ENCODE measurements at regions not wholly inside any gene's neighbourhood (a gene's known extent, or its start where the extent isn't known, plus 50 kb on each side); places are given as distances from the start of the nearest gene placed in this dataset.

DNA sequence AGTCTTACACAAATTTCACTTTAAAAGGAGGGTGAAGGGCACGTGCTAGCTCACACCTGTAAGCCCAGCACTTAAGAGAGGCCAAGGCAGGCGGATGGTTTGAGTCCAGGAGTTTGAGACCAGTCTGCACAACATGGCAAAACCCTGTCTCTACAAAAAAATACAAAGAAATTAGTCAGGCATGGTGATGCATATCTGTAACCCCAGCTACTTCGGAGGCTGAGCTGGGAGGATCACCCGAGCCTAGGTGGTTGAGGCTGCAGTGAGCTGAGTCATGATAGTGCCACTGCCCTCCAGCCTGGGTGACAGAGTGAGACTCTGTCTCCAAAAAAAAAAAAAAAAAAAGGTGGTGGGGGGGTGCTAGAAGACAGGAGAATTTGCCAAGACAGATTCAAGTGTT lies 237.3 kb upstream of the KLF14 start:
- no peak for DNase-seq

DNA sequence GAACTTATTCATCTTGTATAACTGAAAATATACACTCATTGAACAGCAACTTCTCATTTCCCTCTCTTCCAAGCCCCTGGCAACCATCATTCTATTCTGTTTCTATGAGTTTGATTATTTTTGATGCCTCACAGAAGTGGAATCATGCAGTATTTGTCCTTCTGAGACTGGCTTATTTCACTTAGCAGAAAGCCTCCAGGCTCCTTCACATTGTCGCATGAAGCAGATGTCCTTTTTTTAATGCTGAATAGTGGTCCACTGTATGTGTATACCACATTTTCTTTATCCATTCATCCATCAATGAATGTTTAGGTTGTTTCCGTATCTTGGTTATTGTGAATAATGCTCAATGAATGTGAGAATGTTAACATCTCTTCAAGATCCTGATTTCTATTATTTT lies 238.2 kb upstream of the KLF14 start:
- no peak for DNase-seq

DNA sequence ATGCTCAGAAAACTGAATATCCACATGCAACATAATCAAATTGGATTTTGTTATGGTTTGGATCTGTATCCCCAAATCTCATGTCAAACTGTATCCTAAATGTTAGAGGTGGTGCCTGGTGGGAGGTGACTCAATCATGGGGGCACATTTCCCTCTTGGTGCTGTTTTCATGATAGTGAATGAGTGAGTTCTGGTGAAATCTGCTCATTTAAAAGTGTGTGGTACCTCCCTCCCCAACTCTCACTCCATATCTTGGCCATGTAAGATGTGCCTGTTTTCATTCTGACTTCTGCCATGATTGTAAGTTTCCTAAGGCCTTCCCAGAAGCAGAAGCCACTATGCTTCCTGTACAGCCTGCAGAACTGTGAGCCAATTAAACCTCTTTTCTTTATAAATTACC lies 239.6 kb upstream of the KLF14 start:
- DNase-seq, result no peak

DNA sequence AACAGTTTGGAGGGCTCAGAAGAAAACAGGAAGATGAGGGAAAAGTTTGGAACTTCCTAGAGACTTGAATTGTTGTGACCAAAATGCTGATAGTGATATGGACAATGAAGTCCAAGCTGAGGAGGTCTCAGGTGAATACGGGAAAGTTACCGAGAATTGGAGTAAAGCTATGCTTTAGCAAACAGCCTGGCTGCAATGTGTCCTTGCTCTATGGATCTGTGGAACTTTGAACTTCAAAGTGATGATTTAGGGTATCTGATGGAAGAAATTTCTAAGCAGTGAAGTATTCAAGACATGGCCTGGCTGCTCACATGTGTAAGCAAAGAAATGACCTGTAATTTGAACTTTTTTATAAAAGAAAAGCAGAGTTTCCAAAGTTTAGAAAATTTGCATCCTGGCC lies 240.2 kb upstream of the KLF14 start:
- DNase-seq, result no peak

DNA sequence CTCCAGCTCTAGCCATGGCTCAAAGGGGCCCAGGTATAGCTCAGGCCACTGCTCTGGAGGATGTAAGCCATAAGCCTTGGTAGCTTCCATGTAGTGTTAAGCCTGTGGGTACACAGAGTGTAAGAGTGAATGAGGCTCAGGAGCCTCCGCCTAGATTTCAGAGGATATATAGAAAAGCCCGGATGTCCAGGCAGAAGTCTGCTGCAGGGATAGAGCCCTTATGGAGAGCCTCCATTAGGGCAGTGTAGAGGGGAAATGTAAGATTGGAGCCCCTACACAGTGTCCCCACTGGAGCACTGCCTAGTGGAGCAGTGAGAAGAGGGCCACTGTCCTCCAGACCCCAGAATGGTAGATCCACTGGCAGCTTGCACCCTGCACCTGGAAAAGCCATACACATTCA lies 240.8 kb upstream of the KLF14 start:
- no peak for DNase-seq

DNA sequence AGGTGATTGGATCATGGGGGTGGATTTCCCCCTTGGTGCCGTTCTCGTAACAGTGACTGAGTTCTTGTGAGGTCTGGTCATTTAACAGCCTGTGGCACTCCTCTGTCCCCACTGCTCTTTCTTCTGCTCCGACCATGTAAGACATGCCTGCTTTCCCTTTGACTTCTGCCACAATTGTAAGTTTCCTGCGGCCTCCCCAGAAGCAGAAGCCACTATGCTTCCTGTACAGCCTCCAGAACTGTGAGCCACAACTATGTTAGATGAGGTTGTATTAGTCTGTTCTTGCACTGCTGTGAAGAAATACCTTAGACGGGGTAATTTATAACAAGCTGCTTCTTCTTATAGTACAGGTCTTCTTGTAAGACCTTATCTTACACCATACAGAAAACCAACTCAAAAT lies 241.7 kb upstream of the KLF14 start:
- no peak for DNase-seq

DNA sequence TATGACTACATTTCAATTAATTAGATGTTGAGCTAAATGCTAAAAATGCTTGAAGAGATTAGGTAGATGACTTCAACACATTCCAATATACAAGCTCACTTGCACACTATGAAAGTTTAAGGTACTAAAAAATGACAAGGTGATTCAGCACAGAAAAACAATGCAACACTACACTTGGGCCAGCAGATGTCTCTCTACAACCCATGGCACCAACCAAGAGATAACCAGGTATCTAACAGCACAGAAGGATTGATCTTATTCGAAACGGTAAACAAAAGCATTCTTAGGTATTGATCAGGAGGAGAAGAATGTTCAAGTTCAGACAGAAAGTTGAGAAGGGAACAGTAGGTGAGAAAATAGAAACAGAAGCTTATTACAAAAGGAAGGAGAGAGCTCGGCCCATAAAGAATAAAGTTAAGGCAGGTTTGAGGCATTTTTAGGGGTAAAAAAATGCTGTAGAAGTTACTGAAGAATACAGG lies 248.2 kb upstream of the KLF14 start:
- DNase-seq, result peak; percentile 46

DNA sequence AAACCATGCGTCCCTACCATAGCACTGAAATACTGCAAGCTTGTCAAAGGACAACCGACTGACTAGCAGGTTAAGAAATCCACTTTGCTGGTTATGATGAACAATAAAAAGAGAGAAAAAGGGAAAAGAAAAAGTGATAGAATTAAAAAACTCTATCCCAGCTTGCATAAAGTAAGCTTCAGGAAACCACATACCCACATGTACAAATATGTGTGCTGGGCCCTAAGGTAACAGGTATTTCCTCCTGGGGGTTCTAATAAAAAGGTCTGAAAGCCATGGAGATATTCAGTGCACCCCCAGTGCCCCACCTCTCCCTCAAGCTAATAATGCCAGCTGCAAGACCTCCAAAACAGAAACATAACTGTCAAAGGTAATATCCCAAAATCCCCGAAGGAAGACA lies 248.6 kb upstream of the KLF14 start:
- no peak for DNase-seq

DNA sequence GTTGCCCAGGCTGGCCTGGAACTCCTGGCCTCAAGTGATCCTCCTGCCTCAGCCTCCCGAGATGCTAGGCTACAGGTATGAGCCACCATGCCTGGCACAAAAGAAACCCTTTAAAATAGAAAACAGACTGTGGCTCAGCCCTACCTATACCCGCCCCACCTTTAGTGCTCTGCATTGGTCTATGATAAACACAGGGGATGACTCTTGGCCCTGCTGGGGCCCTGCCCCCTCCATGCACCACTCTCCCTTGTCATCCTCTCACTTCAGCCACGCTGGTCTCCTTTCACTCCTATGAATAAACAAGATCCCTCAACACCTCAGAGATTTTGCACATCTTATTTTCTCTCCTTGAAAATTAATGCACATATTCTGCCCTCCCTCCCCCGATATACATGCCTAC lies 251.4 kb upstream of the KLF14 start:
- DNase-seq, result no peak

DNA sequence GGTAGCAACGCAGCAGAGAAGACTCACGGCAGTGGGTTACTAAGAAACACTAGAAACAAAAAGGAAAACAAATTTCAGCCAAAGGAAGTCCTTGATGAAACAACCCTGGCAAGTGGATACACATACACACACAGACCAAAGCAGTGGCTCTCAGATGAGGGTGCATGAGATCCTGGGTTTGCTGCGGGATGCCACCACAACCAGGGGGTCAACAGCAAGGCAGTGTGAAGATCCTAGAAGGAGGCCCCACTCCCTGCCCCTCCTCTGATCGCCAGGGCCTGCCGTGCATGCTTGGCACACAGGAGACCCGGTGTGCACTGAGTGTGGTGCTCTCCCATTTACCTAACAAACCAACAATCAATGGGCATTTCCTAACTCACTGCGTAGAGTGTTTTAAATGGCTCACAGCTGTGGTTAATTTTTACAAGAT lies 252.3 kb upstream of the KLF14 start:
- no peak for DNase-seq

DNA sequence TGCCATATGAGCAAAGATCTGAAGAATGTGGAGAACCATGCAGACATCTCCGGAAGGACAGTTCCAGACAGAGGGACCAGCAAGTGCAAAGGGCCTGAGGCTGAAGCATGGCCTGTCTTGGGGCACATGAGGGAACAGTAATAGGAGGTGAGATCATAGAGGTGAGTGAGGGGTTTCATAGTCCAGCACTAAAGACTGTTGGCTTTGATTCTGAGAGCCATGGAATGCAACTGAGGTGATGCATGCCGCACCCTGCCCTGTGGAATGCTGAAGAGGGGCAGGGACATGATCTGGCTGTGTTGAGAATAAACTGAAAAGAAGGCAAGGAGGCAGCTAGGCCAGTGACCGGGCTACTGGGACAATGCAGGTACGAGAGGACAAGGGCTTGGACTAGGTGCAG lies 253.1 kb upstream of the KLF14 start:
- DNase-seq, result peak; percentile 11

DNA sequence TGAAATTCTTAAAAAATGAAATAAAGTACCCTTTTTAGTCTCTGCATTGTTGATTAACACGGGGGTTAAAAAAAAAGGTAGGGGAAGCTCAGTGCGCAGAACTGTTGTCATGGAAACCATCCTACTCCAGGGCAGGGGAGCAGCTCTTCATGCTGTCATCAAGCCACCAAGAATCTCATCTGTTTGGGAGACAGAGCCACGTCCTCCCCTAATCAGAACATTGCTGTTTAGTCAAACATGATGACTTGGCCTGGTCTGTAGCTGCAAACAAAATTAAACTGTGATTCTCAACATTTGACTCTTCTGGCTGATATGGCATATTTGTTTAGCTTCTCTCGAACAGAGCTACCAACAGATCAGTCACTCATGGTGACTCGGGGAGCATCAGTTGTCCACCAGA lies 254.4 kb upstream of the KLF14 start:
- DNase-seq, result peak; percentile 6

DNA sequence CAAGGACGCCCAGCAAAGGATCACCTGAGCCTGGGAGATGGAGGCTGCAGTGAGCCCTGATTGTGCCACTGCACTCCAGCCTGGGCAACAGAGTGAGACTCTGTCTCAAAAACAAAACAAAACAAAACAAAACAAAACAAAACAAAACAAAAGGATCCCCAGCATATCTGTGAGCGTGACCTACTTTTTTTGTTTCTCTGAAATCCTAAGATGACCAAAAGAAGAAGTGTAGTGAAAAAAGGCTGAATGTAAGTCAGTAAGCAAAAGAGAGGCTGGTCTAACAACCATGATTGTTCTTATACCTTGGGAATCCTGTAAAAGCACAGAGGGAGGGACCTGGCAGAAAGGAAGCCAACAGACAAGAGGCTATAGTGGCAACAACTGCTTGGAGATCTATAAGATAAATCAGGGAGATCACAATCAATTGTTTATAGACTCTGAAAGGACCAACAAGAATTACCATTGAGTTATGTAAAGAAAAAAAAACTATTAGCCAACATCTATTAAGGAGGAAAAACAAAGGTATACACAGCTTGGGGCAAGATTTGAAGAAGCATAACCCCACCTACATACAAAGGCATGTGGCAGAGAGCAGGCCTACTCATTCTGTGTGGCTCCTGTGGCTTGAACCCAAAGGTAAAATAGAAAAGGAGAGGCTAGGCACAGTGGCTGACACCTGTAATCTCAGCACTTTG lies 255.2 kb upstream of the KLF14 start:
- no peak for DNase-seq

DNA sequence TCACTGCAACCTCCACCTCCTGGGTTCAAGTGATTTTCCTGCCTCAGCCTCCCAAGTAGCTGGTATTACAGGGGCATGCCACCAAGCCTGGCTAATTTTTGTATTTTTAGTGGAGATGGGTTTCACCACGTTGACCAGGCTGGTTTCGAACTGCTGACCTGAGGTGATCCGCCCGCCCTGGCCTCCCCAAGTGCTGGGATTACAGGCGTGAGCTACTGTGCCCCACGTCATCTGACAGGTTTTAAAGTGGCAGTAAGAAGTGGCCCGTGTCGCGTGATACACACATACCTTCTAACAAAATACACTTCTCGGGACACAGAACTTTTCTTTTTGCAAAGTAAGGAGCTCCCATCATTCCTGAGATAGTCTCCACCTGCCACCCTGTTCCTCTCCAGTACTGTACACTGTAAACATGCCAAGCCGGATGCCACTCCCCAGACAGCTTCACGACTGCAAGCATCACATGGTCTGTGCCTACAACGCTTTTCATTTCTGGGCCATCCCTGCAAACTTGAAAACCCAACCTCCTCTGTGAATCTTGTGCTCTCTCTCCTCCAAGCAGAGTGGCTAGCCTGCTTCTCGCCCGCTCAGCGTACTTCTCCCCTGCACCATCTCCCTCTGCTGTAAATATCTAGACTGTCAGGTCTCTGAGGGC lies 256.3 kb upstream of the KLF14 start:
- DNase-seq, result no peak

DNA sequence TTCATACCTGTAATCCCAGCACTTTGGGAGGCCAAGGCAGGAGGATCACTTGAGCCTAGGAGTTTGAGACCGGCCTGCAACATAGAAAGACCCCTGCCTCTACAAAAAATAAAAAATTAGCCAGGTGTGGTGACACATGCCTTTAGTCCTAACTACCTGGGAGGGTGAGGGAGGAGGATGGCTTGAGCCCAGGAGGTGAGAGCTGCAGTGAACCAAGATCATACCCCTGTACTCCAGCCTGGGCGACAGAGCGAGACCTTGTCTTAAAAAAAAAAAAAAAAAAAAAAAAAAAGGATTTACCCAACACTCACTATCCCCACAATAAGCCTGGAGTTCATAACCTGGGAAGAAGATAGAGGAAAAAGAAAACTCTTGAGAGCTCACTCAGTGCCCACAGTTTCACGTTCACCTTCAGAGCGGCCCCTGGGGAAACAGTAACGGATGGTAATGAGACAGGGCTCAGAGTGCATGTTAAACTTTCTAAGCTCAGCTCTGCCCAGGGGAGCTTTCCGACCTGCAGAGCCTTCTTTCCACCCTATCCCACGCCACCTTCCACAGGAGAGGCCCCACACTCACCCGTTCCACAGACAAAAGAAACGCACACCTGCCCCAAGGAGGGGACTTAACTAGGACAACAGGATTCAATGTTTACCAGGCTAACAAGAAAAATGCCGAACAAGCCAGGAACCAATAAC lies 259.8 kb upstream of the KLF14 start:
- no peak for DNase-seq

DNA sequence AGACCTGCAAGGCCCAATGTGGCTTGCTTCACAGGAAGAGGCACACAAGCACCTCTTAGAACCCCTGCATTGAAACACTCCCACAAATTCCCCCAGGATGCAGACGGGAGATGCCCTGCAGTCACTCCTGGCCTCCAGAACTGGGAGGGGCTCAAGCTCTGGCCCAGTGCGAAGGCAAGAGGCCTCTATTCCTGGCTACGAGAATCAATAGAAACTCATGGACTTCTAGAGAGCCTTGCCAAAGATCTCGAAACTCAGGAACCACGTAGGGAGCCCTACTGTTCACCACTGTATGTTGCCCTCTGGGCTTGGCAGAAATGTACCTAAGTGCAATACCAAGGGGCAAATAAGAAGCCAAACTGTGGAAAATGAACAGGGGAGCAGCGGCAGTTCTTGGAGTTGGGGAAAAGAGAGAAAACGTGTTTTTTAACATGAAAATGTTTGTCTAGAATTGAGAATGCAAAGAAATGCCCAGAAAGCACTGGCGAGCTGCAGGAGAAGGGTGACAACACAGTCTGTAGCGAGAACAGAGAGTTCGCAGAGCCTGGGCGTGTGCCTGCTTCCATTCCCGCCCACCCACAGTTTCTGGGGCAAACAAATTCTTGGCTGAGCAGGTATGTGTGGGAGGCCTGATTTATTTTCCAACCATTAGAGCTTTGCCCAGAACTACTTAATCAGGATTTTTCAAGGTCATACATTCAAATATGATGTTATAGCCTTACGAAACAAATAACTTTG lies 260.5 kb upstream of the KLF14 start:
- no peak for DNase-seq

DNA sequence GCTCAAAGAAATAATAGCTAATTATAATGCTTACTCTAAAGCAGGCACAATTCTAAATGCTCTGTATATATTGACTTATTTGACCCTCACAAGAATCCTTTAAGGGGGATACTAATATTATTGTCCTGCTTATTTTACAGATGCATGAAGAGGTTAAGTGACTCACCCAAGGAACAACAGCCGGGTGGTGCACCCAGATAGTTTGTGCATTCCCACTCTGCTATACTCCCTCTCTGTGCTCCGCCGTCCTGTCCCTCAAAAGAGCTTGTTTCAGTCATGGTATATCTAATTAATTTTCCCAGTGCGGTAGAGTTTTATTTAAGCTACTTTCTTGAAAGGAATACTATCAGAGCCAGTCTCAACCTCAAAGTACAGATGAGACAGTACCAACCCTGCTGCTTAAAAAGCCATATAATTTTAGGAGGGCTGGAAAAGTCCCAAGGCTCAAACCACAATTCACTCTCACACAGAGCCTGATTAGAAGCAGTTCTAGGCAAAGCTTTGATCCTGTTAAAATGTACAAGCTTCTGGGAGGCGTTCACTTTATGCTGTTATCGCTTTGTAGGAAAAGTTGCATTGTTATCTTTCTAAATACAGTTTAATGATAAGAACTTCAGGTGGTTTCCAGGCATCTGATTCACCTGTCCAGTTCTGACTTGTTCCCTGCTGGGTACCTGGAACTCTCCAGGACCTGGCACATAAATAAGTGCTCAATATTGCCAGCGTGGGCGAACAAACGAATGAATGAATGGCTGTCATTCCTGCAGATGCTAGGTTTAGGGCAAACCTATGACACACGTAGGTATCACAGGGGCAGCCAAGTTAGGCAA lies 261.5 kb upstream of the KLF14 start:
- no peak for DNase-seq

DNA sequence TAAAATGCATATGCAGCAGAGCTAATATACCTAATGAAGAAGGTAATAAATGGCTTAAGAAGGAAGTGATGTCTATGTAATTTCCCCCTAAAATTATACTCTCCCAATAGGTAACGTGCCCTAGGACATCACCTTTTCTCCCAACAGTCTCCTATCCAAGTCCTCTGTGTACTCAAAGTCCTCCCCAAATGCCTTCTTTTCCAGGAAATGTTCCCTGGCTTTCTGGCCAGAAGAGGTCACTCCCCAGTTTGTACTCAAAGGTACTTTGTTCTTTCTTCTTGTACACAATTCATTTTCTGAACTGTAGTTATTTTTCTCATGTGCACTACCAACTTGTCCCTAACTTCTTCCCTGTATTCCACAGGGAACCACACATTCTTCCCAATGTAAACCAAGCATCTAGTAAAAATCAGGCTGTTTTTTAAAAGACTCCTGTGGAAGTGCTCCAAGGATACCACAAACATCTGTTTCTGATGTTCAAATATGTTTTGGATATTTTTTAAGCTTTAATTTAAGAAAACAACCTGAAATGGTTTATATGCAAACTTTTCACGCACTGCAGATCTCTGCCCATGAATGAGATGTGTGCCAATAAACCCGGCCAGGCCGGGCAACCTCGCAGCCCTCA lies 262.3 kb upstream of the KLF14 start:
- no peak for DNase-seq

DNA sequence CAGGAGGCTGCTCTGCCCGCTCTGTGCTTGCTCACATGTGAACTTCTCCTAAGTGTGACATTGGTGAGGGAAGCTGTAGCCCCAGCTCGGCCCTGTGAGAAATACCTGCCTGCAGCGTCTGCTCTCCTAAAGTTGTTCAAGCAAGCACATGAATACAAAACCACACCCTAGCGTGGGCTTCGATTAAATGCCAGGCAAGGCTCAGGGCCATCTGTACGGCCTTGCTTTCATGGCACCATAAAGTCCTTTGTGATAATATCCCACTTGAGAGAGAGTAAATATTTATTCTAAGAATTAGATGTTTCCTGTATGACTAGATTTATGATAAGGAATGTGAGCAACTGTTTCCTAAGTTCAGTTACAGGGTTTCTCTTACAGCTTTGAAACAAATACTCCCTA lies 262.8 kb upstream of the KLF14 start:
- peak; percentile 24 for DNase-seq

DNA sequence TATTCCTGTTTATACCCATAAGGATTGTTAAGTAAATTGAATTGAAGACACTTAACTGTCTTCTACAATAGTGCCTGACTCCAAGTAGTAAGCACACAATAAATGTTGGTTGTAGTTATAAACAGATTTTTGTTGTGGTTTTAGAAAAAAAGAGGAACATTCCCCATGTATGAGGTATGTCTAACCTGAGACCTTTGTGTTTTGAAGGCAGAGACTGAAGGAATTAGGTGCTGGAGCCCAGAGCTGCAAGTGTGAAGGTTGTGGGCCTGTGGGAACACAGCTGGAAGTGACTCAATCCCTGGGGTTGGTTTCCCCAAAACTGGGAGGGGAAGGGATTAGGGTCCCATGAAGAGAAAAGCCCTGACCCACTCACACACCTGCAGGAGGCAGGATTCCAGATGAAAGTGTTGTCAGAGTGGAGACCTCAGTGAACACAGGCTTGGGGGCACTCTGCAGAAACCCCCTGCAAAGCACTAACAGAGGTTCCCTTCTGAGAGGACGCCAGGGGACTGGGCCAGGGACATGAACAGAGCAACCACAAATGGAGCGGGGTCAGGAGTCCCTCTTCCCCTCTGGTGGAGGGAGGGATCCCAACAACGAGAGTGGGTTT lies 265.1 kb upstream of the KLF14 start:
- DNase-seq, result peak; percentile 50

DNA sequence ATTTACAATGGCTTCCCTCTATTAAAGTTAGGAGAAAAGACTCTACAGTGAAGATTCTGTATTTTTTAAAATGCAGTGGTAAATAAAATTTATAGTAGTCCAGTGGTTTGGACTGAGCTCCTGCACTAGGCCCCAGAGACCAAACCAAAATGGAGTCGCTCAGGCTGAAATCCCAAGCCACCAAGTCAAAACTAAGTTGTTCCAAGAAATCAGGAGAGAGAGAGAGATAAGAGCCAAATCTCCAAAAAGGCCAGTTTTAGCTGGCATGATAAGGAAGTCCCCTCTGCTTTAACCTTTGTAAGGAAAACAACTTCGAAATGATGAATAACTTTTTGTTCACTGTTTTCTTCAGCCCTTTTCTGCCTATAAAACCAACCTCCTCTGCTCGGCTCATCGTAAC lies 265.9 kb upstream of the KLF14 start:
- DNase-seq, result no peak

DNA sequence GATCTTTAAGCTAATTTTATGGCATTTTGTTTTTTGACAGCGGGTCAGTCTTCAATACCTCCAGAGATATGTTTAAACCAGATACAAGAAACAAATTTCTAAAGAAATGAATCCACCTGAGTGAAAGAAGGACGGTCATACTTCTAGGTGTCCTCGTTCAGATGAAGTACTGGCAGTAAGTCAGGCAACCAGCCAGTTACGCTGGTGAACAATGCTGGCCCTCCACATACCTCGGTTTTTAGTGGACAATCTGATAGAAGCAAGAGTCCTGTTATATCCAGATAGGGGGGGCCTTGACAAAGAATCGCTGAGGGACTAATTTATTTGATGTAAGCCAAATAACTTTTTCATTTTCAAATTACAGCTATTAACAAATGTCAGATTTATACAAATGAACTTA lies 266.4 kb upstream of the KLF14 start:
- DNase-seq, result no peak
